ENCODE measurements at regions not wholly inside any gene's neighbourhood (a gene's known extent, or its start where the extent isn't known, plus 50 kb on each side); places are given as distances from the start of the nearest gene placed in this dataset.

DNA sequence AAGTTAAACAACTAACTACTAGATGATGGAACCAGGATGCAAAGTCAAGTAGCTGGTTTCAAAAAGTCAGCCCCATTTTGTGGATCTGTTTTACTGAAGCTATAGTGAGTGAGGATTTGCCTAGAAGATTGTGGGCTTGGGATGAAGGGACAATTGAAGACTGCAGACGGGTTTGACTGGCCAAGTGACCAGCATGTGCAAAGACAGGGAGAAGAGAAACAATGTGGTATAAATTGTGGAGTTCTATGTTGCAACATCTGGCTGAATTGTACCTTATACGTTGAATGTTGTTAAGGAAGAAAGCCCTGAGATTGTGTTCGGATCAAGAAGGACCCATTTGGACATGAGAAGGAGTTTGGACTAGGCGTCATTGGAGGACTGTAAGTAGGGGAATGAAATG lies 101.8 kb downstream of the MAT2B start:
- TF ChIP-seq EZH2 (IDR thresholded peaks at IDR 0.05) (no peak), POLR2AphosphoS5 (IDR thresholded peaks at IDR 0.05; ENCODE audit: borderline replicate concordance, low read depth, low read length) (no peak)
